ENCODE measurements at regions not wholly inside any gene's neighbourhood (a gene's known extent, or its start where the extent isn't known, plus 50 kb on each side); places are given as distances from the start of the nearest gene placed in this dataset.

GRCh38 chr2:129274038-129274415 lies 705.4 kb upstream of the RAB6C start:
- no peak for TF ChIP-seq CTCF (IDR thresholded peaks at IDR 0.05; ENCODE audit: low read depth, low read length, poor library complexity, severe bottlenecking)
- no peak for TF ChIP-seq EZH2phosphoT487 (IDR thresholded peaks at IDR 0.05; ENCODE audit: borderline replicate concordance, low read length)

Measured in DOHH2 (cell line).